ENCODE measurements at regions not wholly inside any gene's neighbourhood (a gene's known extent, or its start where the extent isn't known, plus 50 kb on each side); places are given as distances from the start of the nearest gene placed in this dataset.
A peak's percentile ranks its signal among the peaks of the same experiment; 100 is the strongest.

DNA sequence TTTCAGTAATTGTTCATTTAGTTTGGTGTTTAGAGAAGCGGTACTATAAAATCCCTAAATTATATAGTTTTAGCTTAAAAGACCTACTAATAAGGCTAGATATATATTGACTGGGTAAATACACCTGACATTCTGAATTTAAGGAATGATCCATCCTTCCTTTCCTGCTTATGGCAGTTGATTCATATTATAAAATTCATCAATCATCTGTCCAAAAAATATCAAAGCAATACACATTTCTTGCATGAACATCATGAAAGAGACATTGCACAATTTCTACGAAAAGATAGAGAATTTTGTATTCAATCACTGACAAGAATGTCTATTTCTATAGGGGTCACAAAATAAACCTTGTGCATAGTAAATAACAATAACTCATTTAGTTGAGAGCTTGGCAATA lies 514.9 kb downstream of the SLITRK6 start:
- TF ChIP-seq, protein P1, sequence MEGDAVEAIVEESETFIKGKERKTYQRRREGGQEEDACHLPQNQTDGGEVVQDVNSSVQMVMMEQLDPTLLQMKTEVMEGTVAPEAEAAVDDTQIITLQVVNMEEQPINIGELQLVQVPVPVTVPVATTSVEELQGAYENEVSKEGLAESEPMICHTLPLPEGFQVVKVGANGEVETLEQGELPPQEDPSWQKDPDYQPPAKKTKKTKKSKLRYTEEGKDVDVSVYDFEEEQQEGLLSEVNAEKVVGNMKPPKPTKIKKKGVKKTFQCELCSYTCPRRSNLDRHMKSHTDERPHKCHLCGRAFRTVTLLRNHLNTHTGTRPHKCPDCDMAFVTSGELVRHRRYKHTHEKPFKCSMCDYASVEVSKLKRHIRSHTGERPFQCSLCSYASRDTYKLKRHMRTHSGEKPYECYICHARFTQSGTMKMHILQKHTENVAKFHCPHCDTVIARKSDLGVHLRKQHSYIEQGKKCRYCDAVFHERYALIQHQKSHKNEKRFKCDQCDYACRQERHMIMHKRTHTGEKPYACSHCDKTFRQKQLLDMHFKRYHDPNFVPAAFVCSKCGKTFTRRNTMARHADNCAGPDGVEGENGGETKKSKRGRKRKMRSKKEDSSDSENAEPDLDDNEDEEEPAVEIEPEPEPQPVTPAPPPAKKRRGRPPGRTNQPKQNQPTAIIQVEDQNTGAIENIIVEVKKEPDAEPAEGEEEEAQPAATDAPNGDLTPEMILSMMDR (conservative IDR thresholded peaks at IDR 0.05; ENCODE audit: low read depth, low read length) = no peak
- DNase-seq (ENCODE audit: low read depth) = no peak
- no peak overlapping the region for H3K4me3 ChIP-seq (ENCODE audit: low read length)

DNA sequence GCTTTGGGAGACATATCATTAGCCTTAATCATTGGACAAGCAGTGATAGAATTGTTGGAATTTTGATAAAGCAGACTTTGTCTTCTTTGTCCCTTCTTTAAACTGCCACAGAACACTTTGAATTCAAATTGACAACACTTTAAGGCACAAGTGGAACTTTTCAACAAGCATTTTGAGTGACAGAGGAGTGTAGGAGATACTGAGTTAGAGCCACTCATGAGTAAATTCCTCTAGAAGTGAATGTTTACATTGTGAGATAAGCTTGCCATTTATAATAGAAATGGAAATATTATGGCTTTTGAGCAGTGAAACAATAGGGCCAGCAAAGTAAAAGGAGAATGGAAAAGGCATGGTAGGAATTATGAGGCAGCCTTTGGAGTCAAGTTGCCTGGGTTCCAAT lies 515.8 kb downstream of the SLITRK6 start:
- TF ChIP-seq, protein P1 (conservative IDR thresholded peaks at IDR 0.05; ENCODE audit: low read depth, low read length) = no peak
- no peak for DNase-seq (ENCODE audit: low read depth)
- no peak overlapping the region for H3K4me3 ChIP-seq (ENCODE audit: low read length)

DNA sequence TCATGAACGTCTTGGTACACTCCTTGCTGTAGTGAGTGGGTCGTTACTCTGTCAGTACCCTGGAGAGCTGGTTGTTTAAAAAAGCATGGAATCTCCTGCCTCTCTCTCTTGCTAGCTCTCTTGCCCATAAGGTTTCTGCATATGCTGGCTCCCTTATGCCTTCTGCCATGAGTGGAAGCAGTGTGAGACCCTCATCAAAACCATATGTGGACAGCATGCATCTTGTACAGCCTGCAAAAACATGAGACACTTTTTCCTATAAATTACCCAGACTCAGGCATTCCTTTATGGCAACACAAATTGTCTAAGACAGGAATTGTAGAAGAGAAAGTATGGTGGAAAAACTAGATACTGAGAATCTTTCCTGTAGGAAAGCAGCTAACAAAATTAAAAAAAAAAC lies 516.3 kb downstream of the SLITRK6 start:
- no peak for DNase-seq (ENCODE audit: low read depth)
- TF ChIP-seq, protein P1 (conservative IDR thresholded peaks at IDR 0.05; ENCODE audit: low read depth, low read length) = no peak
- no peak overlapping the region for H3K4me3 ChIP-seq (ENCODE audit: low read length)

DNA sequence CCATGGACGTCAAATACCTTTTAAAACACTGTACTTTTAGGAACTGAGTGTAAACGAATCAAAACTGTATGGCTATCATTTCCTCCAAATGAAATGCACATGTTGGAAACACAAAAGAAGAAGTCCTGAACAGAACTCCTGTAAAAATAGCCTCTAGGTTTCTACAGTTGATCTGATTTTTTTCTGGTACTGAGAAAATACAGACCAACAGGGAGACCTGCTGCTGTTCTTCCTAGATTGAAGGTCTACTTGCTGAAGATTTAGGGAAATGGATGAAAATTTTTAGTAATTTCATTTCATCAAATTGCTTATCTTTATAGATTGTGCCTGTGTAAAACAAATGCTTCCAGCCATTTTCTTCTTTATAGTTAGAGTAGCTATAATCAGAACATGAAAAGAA lies 520.4 kb downstream of the SLITRK6 start:
- no peak overlapping the region for H3K4me3 ChIP-seq (ENCODE audit: low read length)
- TF ChIP-seq, protein P1 (conservative IDR thresholded peaks at IDR 0.05; ENCODE audit: low read depth, low read length) = no peak
- no peak for DNase-seq (ENCODE audit: low read depth)

DNA sequence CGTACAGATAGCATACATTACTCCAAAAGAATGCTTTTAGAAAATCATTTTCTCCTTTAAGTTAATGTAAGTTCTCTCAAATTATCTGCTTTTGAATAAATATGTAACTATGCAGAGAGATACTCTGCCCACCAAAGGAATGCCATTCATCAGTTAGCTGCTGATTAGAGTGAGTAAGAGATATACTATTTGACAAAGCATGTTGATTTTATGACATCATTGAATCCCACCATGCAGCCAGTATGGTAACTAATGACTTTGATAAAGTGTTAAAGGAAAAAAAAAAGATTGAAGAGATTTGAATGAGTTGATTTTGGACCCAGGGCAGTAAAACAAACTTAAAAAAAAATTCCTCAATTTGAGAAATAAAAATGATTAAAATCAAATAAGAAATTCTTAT lies 521.5 kb downstream of the SLITRK6 start:
- peak; percentile 63 for DNase-seq (ENCODE audit: low read depth)
- TF ChIP-seq, protein P1 (conservative IDR thresholded peaks at IDR 0.05; ENCODE audit: low read depth, low read length) = no peak
- H3K4me3 ChIP-seq (ENCODE audit: low read length) = no peak overlapping the region

DNA sequence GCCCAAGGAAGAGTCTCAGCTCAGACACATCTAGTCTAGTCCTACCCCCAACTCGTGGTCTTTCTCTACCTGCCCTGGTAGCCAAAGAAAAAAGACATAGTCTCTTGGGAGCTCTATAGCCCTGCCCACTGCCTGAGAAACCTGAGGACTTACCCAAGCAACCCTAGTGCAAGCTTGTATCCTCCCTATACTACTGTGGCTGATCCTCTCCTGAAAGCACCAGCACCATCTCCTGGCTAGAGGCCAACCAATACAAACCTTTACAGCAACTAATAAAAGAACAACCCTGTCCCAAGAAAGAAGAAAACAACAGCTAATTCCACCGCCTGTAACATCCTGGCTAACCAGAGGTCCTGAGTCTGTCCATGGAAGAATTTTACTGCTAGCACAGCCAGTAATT lies 532.4 kb downstream of the SLITRK6 start:
- no peak overlapping the region for H3K4me3 ChIP-seq (ENCODE audit: low read length)
- DNase-seq (ENCODE audit: low read depth) = no peak
- TF ChIP-seq, protein P1 (conservative IDR thresholded peaks at IDR 0.05; ENCODE audit: low read depth, low read length) = no peak

DNA sequence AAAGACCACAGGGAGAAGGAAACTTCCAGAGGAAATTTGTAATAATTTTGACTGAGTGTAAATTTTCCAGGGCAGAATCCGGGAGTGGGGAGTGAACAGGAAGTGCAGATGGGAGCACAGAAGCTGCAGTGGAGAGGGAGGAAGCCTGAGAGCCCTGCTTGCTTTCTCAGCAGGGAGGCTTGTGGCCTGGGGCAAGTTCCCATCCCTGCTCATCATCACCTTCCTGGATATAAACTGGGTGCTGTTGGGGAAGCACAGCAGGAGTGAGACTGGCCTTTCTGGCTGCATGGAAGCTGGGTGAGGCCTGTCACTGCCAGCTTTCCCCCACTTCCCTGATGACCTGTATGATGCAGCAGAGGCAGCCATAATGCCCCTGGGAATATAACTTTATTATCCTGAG lies 532.9 kb downstream of the SLITRK6 start:
- DNase-seq (ENCODE audit: low read depth) = no peak
- TF ChIP-seq, protein P1 (conservative IDR thresholded peaks at IDR 0.05; ENCODE audit: low read depth, low read length) = no peak
- H3K4me3 ChIP-seq (ENCODE audit: low read length) = no peak overlapping the region

All from retinal pigment epithelial cell (primary cell).